SK-N-SH treated with all-trans-retinoic acid at 6 μM for 48 hours (cell line): ENCODE measurements at regions not wholly inside any gene's neighbourhood (a gene's known extent, or its start where the extent isn't known, plus 50 kb on each side); places are given as distances from the start of the nearest gene placed in this dataset.

Experiments used
- ARNTL ChIP-seq: fragments of 450-650 bp; formaldehyde crosslinking; IDR thresholded peaks from 2 replicates; pipeline ENCODE4 v1.5.0; 2020; ENCODE audit warnings: low read depth, mild to moderate bottlenecking, moderate library complexity, borderline replicate concordance
- CREB5 ChIP-seq: fragments of 250-450 bp; sonication (Bioruptor Pico); IDR thresholded peaks from 2 replicates; pipeline ENCODE4 v1.5.1; 2020; ENCODE audit warnings: low read depth, mild to moderate bottlenecking, moderate library complexity
- ISL1 ChIP-seq: fragments of 250-450 bp; sonication (Bioruptor Pico); IDR thresholded peaks from 2 replicates; pipeline ENCODE4 v2.1.2; 2022; ENCODE audit warnings: mild to moderate bottlenecking, moderate library complexity
- TSHZ2 ChIP-seq: fragments of 250-450 bp; sonication (Bioruptor Pico); IDR thresholded peaks from 2 replicates; pipeline ENCODE4 v1.5.0; 2020; ENCODE audit warnings: mild to moderate bottlenecking, moderate library complexity
- ZC3H10 ChIP-seq: fragments of 250-450 bp; sonication (Bioruptor Pico); IDR thresholded peaks from 2 replicates; pipeline ENCODE4 v1.5.1; 2021; ENCODE audit warnings: mild to moderate bottlenecking, moderate library complexity
- ZNF70 ChIP-seq: fragments of 450-650 bp; formaldehyde crosslinking; IDR thresholded peaks from 2 replicates; pipeline ENCODE4 v1.5.0; 2020; ENCODE audit warnings: mild to moderate bottlenecking, moderate library complexity
- TF ChIP-seq, protein P1 (sequence below): fragments of 250-450 bp; sonication (Bioruptor Pico); IDR thresholded peaks from 2 replicates; pipeline ENCODE4 v1.8.0; 2021; ENCODE audit warnings: low read depth, mild to moderate bottlenecking, moderate library complexity, borderline replicate concordance
- TF ChIP-seq, protein P2 (sequence below): fragments of 250-450 bp; sonication (Bioruptor Pico); IDR thresholded peaks from 2 replicates; pipeline ENCODE4 v1.8.0; 2020; ENCODE audit warnings: mild to moderate bottlenecking, moderate library complexity, borderline replicate concordance

GRCh38 chr9:78856144-78856543, 559.2 kb downstream of the PSAT1 start:
- TF ChIP-seq ARNTL (no peak), TSHZ2 (no peak), CREB5 (CRISPR knock-in tag) (no peak), ISL1 (no peak), ZNF70 (CRISPR knock-in tag) (no peak), ZC3H10 (CRISPR knock-in tag) (no peak)
- TF ChIP-seq, protein P1, sequence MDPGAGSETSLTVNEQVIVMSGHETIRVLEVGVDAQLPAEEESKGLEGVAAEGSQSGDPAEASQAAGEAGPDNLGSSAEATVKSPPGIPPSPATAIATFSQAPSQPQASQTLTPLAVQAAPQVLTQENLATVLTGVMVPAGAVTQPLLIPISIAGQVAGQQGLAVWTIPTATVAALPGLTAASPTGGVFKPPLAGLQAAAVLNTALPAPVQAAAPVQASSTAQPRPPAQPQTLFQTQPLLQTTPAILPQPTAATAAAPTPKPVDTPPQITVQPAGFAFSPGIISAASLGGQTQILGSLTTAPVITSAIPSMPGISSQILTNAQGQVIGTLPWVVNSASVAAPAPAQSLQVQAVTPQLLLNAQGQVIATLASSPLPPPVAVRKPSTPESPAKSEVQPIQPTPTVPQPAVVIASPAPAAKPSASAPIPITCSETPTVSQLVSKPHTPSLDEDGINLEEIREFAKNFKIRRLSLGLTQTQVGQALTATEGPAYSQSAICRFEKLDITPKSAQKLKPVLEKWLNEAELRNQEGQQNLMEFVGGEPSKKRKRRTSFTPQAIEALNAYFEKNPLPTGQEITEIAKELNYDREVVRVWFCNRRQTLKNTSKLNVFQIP, result no peak
- TF ChIP-seq, protein P2, sequence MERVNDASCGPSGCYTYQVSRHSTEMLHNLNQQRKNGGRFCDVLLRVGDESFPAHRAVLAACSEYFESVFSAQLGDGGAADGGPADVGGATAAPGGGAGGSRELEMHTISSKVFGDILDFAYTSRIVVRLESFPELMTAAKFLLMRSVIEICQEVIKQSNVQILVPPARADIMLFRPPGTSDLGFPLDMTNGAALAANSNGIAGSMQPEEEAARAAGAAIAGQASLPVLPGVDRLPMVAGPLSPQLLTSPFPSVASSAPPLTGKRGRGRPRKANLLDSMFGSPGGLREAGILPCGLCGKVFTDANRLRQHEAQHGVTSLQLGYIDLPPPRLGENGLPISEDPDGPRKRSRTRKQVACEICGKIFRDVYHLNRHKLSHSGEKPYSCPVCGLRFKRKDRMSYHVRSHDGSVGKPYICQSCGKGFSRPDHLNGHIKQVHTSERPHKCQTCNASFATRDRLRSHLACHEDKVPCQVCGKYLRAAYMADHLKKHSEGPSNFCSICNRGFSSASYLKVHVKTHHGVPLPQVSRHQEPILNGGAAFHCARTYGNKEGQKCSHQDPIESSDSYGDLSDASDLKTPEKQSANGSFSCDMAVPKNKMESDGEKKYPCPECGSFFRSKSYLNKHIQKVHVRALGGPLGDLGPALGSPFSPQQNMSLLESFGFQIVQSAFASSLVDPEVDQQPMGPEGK, result no peak
